H1 (cell line): ENCODE measurements at regions not wholly inside any gene's neighbourhood (a gene's known extent, or its start where the extent isn't known, plus 50 kb on each side); places are given as distances from the start of the nearest gene placed in this dataset.

Experiments
- CTCF ChIA-PET: fragments of 300-600 bp; sonication (Branson Sonifier 250); formaldehyde crosslinking; loops from one replicate; lab custom pipeline; 2021; ENCODE audit not compliant: partially characterized antibody; lab: Charles Lee
- POLR2A ChIA-PET: fragments of 300-600 bp; sonication (Branson Sonifier 250); formaldehyde crosslinking; loops from one replicate; lab custom pipeline; 2021; ENCODE audit warnings: inconsistent platforms; ENCODE audit not compliant: partially characterized antibody; lab: Charles Lee
- DNase-seq, 2 experiments: peaks; one replicate each; pipeline versions ENCODE4 v3.0.0 to v3.0.0-alpha.2; 2010 to 2022; ENCODE audit warnings: low spot score in 2 of 2, low read depth in 1 of 2, mixed read lengths in 1 of 2
- FAIRE-seq: peaks from 2 replicates; lab custom pipeline; 2011; peaks lifted over from hg19 to GRCh38; lab: Jason Lieb, UNC
- H2AFZ ChIP-seq: 2 replicates; pipeline ENCODE4 v1.8.1; 2012; ENCODE audit warnings: low read length, inconsistent platforms
- H2AK5ac ChIP-seq: 2 replicates; pipeline ENCODE4 v1.6.1; 2013; ENCODE audit warnings: low read depth, low read length
- H2BK120ac ChIP-seq: replicated peaks from 2 replicates; pipeline ENCODE3; 2013; ENCODE audit warnings: low read depth, low read length, inconsistent platforms
- H2BK12ac ChIP-seq: 2 replicates; pipeline ENCODE4 v1.6.1; 2013; ENCODE audit warnings: low read depth, low read length
- H2BK15ac ChIP-seq: 2 replicates; pipeline ENCODE4 v1.6.1; 2013; ENCODE audit warnings: low read length
- H2BK20ac ChIP-seq: 2 replicates; pipeline ENCODE4 v1.6.1; 2013; ENCODE audit warnings: low read length
- H2BK5ac ChIP-seq: 2 replicates; pipeline ENCODE4 v1.6.1; 2013; ENCODE audit warnings: low read depth, low read length
- H3K14ac ChIP-seq: 2 replicates; pipeline ENCODE4 v1.6.1; 2013; ENCODE audit warnings: inconsistent platforms; ENCODE audit not compliant: insufficient read length
- H3K18ac ChIP-seq: 2 replicates; pipeline ENCODE4 v1.6.1; 2013; ENCODE audit warnings: low read length; ENCODE audit errors: extremely low read depth
- H3K23ac ChIP-seq: 2 replicates; pipeline ENCODE4 v1.6.1; 2013; ENCODE audit warnings: inconsistent platforms; ENCODE audit not compliant: insufficient read length
- H3K23me2 ChIP-seq: 2 replicates; pipeline ENCODE4 v1.6.1; 2013; ENCODE audit warnings: low read depth, low read length
- H3K27ac ChIP-seq: 2 replicates; pipeline ENCODE4 v1.6.1; 2011; ENCODE audit warnings: low read depth, low read length, inconsistent platforms
- H3K27me3 ChIP-seq, 4 experiments: replicated peaks in 1 of 4; 1 replicate in 1 of 4; 2 replicates in 3 of 4; pipeline versions ENCODE4 v1.6.1 to v1.8.1; 2011 to 2013; ENCODE audit warnings: low read length in 3 of 4, mild to moderate bottlenecking in 3 of 4, inconsistent platforms in 2 of 4, mixed read lengths in 2 of 4, moderate library complexity in 1 of 4; ENCODE audit not compliant: control insufficient read depth in 3 of 4, insufficient read depth in 3 of 4; ENCODE audit errors: extremely low read depth in 1 of 4
- H3K36me3 ChIP-seq, 4 experiments: 2 replicates each; pipeline versions ENCODE4 v1.6.1 to v1.8.1; 2011 to 2013; ENCODE audit warnings: mild to moderate bottlenecking in 4 of 4, low read length in 3 of 4, moderate library complexity in 2 of 4, control low read depth in 1 of 4, inconsistent platforms in 1 of 4; ENCODE audit not compliant: insufficient read depth in 4 of 4, control insufficient read depth in 2 of 4
- H3K4ac ChIP-seq: replicated peaks from 2 replicates; pipeline ENCODE3; 2013; ENCODE audit warnings: low read length, low read depth, mixed read lengths, inconsistent platforms; ENCODE audit not compliant: insufficient read length
- H3K4me1 ChIP-seq, 4 experiments: replicated peaks in 1 of 4; 1 replicate in 1 of 4; 2 replicates in 3 of 4; pipeline versions ENCODE4 v1.6.1 to v1.8.1; 2011 to 2013; ENCODE audit warnings: low read length in 3 of 4, inconsistent platforms in 2 of 4, mixed read lengths in 1 of 4; ENCODE audit not compliant: insufficient read depth in 4 of 4, control insufficient read depth in 3 of 4
- H3K4me2 ChIP-seq, 2 experiments: 2 replicates each; pipeline versions ENCODE4 v1.6.1 to v1.8.1; 2011 to 2013; ENCODE audit warnings: low read depth in 2 of 2, low read length in 2 of 2, control low read depth in 1 of 2, inconsistent platforms in 1 of 2, mild to moderate bottlenecking in 1 of 2; ENCODE audit not compliant: insufficient read depth in 1 of 2
- H3K4me3 ChIP-seq, 4 experiments: fragments of 200-600, 300-600 bp in 1 of 4; sonication (generic), shearing (Covaris generic), sonication (Bioruptor Twin) in 1 of 4; 2 replicates each; pipeline versions ENCODE4 v1.5.1 to v1.8.1; 2011 to 2016; ENCODE audit warnings: low read length in 4 of 4, low read depth in 3 of 4, control low read depth in 2 of 4, inconsistent platforms in 2 of 4, mild to moderate bottlenecking in 2 of 4, mixed read lengths in 1 of 4, moderate library complexity in 1 of 4; ENCODE audit not compliant: insufficient read depth in 2 of 4; ENCODE audit errors: extremely low read depth in 1 of 4
- H3K56ac ChIP-seq: replicated peaks from 2 replicates; pipeline ENCODE3; 2013; ENCODE audit warnings: low read depth, mild to moderate bottlenecking, mixed read lengths, low read length, inconsistent platforms; ENCODE audit not compliant: insufficient read length
- H3K79me1 ChIP-seq: 2 replicates; pipeline ENCODE4 v1.6.1; 2013; ENCODE audit warnings: low read depth, low read length, control low read depth
- H3K79me2 ChIP-seq, 2 experiments: 2 replicates each; pipeline versions ENCODE4 v1.6.1 to v1.8.1; 2012 to 2013; ENCODE audit warnings: low read length in 2 of 2, mild to moderate bottlenecking in 2 of 2, inconsistent platforms in 1 of 2; ENCODE audit not compliant: insufficient read depth in 2 of 2, control insufficient read depth in 1 of 2
- H3K9ac ChIP-seq, 4 experiments: replicated peaks in 1 of 4; 1 replicate in 1 of 4; 2 replicates in 3 of 4; pipeline versions ENCODE4 v1.6.1 to v1.8.1; 2011 to 2013; ENCODE audit warnings: low read depth in 3 of 4, low read length in 3 of 4, control low read depth in 2 of 4, mild to moderate bottlenecking in 2 of 4, moderate library complexity in 2 of 4, inconsistent platforms in 1 of 4; ENCODE audit errors: extremely low read depth in 1 of 4
- H3K9me3 ChIP-seq, 2 experiments: 2 replicates each; pipeline versions ENCODE4 v1.6.1 to v1.8.1; 2012 to 2013; ENCODE audit warnings: mild to moderate bottlenecking in 2 of 2, moderate library complexity in 2 of 2, control low read depth in 1 of 2, inconsistent platforms in 1 of 2, low read depth in 1 of 2, low read length in 1 of 2, mixed read lengths in 1 of 2; ENCODE audit not compliant: insufficient read depth in 2 of 2
- H4K20me1 ChIP-seq, 2 experiments: replicated peaks in 1 of 2; 2 replicates each; pipeline versions ENCODE3 to v1.8.1; 2011 to 2013; ENCODE audit warnings: inconsistent platforms in 2 of 2, low read length in 2 of 2, mild to moderate bottlenecking in 1 of 2; ENCODE audit not compliant: insufficient read depth in 2 of 2, control insufficient read depth in 1 of 2
- H4K5ac ChIP-seq: 2 replicates; pipeline ENCODE4 v1.6.1; 2013; ENCODE audit warnings: low read length, low read depth, mixed read lengths, inconsistent platforms; ENCODE audit not compliant: insufficient read length
- H4K8ac ChIP-seq: 2 replicates; pipeline ENCODE4 v1.8.0; 2013; ENCODE audit warnings: mild to moderate bottlenecking, moderate library complexity, low read length, inconsistent platforms; ENCODE audit not compliant: insufficient read depth; ENCODE audit errors: extremely low read depth
- H4K91ac ChIP-seq: replicated peaks from 2 replicates; pipeline ENCODE3; 2013; ENCODE audit warnings: low read length, mixed read lengths, inconsistent platforms; ENCODE audit not compliant: insufficient read length
- GABPA ChIP-seq: IDR thresholded peaks from 2 replicates; pipeline ENCODE4 v1.6.1; 2011; ENCODE audit warnings: mild to moderate bottlenecking, low read length, moderate library complexity, borderline replicate concordance; ENCODE audit not compliant: insufficient read depth
- NRF1 ChIP-seq: IDR thresholded peaks from 2 replicates; pipeline ENCODE4 v1.6.1; 2011; ENCODE audit warnings: mild to moderate bottlenecking, low read depth, low read length, improper control_type of control experiment
- SRF ChIP-seq: IDR thresholded peaks from 2 replicates; pipeline ENCODE4 v1.6.1; 2011; ENCODE audit warnings: mild to moderate bottlenecking, low read depth, low read length, moderate library complexity
- WGBS, 2 experiments: shearing (Covaris generic) in 1 of 2; methylation state at CpG; one replicate each; pipeline versions ENCODE4 v1.1.6 to v1.1.7; 2013 to 2015; ENCODE audit warnings: low lambda C conversion rate in 2 of 2, mixed read lengths in 2 of 2, inconsistent platforms in 1 of 2, low coverage in 1 of 2, missing lambda C conversion rate in 1 of 2; ENCODE audit not compliant: insufficient replicate concordance in 2 of 2, insufficient coverage in 1 of 2, insufficient read length in 1 of 2; ENCODE audit errors: extremely low coverage in 1 of 2, missing lambda C conversion rate in 1 of 2; 5-methylcytosine and 5-hydroxymethylcytosine counted together

GRCh38 chr5:34587355-34588241 is 68.5 kb upstream of the RAI14 start:
- Histone ChIP-seq H3K79me1 (no peaks in the 10 kb centered on the region), H4K20me1 (no peaks in the 10 kb centered on the region), H3K27me3 (no peaks in the 10 kb centered on the region), H2AFZ (peak overlapping the region; percentile 89), H3K27ac (no peak overlapping the region), H2BK15ac (no peak overlapping the region), H3K9ac (no peak overlapping the region), H4K91ac (no peak overlapping the region), H3K9me3 (no peaks in the 10 kb centered on the region), H3K4me2 (no peak overlapping the region; a peak in 1 of 4 replicates), H2BK20ac (no peak overlapping the region), H3K79me2 (no peaks in the 10 kb centered on the region), H2AK5ac (no peak overlapping the region), H3K14ac (no peak overlapping the region), H2BK12ac (no peak overlapping the region), H3K4ac (no peak overlapping the region), H4K8ac (no peak overlapping the region), H2BK120ac (no peak overlapping the region), H3K18ac (no peak overlapping the region), H3K56ac (no peak overlapping the region), H3K23me2 (no peaks in the 10 kb centered on the region), H3K4me3 (no peak overlapping the region), H3K4me1 (no peaks in the 10 kb centered on the region; a peak in 2 of 7 replicates), H4K5ac (no peak overlapping the region), H3K23ac (no peak overlapping the region), H3K36me3 (no peaks in the 10 kb centered on the region), H2BK5ac (no peak overlapping the region)
- FAIRE-seq (no peak), DNase-seq (no peak)
- WGBS, 2 experiments: 71% methylated on average over 6 of the region's 6 CpGs; no CpG with 5 or more reads in 1 of the 2 experiments
- ChIA-PET POLR2A (interaction anchor here (0.6 kb wide), 1 partner anchor 1424 kb away, joined by 3 read pairs; no protein-coding TSS in a partner anchor), CTCF (interaction anchor here (0.7 to 1.9 kb wide), 3 partner anchors 14 to 98 kb away, joined by 3 to 10 read pairs (median 3); no protein-coding TSS in a partner anchor)
- no peak for TF ChIP-seq GABPA
- TF ChIP-seq NRF1: no peak
- TF ChIP-seq SRF: no peak
